Right atrium auricular region (tissue), 2 donors: ENCODE measurements at regions not wholly inside any gene's neighbourhood (a gene's known extent, or its start where the extent isn't known, plus 50 kb on each side); places are given as distances from the start of the nearest gene placed in this dataset.

Experiments
- DNase-seq: peaks from one replicate; pipeline ENCODE4 v3.0.0-alpha.2; 2019; ENCODE audit warnings: low spot score
- H3K27ac ChIP-seq, 2 donors: fragments of 200-600 bp; sonication (generic); 1 replicate in 1 of 2; 2 replicates in 1 of 2; pipeline ENCODE4 v1.5.1; 2016 to 2019
- H3K27me3 ChIP-seq, 2 donors: fragments of 200-600 bp; sonication (generic); one replicate each; pipeline versions ENCODE4 v1.5.1 to v1.6.0; 2017 to 2019
- H3K36me3 ChIP-seq: fragments of 200-600 bp; sonication (generic); one replicate; pipeline ENCODE4 v1.5.1; 2016
- H3K4me1 ChIP-seq, 2 donors: fragments of 200-600 bp; sonication (generic); one replicate each; pipeline versions ENCODE4 v1.5.1 to v1.6.0; 2017 to 2019
- H3K4me3 ChIP-seq, 2 donors: fragments of 200-600 bp; sonication (generic); 1 replicate in 1 of 2; 2 replicates in 1 of 2; pipeline ENCODE4 v1.5.1; 2017 to 2019; ENCODE audit warnings: mild to moderate bottlenecking in 1 of 2, moderate library complexity in 1 of 2
- H3K9me3 ChIP-seq, 2 donors: fragments of 200-600 bp; sonication (generic); one replicate each; pipeline ENCODE4 v1.5.1; 2019
- CTCF ChIP-seq, 2 donors: fragments of 200-600 bp; sonication (generic); IDR thresholded peaks; one replicate each; pipeline ENCODE4 v1.5.1; 2019; ENCODE audit warnings: antibody characterized with exemption in 2 of 2

- no peak overlapping the region for H3K4me3 ChIP-seq
- H3K4me1 ChIP-seq = no peaks in the 10 kb centered on the region
- H3K27me3 ChIP-seq = no peaks in the 10 kb centered on the region
- no peak for TF ChIP-seq CTCF (IDR thresholded peaks at IDR 0.05)
- no peaks in the 10 kb centered on the region for H3K9me3 ChIP-seq
- no peaks in the 10 kb centered on the region for H3K36me3 ChIP-seq
- no peak for DNase-seq
- no peak overlapping the region for H3K27ac ChIP-seq
Measured at GRCh38 chr6:119476554-119476953, 127.0 kb upstream of the MAN1A1 start.

GRCh38 chr6:119476024-119476423, 126.5 kb upstream of the MAN1A1 start:
- DNase-seq = no peak
- H3K36me3 ChIP-seq = no peaks in the 10 kb centered on the region
- no peak overlapping the region for H3K4me3 ChIP-seq
- H3K4me1 ChIP-seq = no peaks in the 10 kb centered on the region
- no peak for TF ChIP-seq CTCF (IDR thresholded peaks at IDR 0.05)
- H3K27me3 ChIP-seq = no peaks in the 10 kb centered on the region
- no peak overlapping the region for H3K27ac ChIP-seq
- H3K9me3 ChIP-seq = no peaks in the 10 kb centered on the region

- Histone ChIP-seq H3K4me1 (no peaks in the 10 kb centered on the region), H3K9me3 (no peaks in the 10 kb centered on the region), H3K36me3 (no peaks in the 10 kb centered on the region), H3K4me3 (no peak overlapping the region), H3K27ac (no peak overlapping the region), H3K27me3 (no peaks in the 10 kb centered on the region)
- DNase-seq = no peak
- TF ChIP-seq CTCF (IDR thresholded peaks at IDR 0.05) = no peak
Measured at GRCh38 chr6:119470893-119471542, 121.5 kb upstream of the MAN1A1 start.

GRCh38 chr6:119467488-119468081, 118.0 kb upstream of the MAN1A1 start:
- Histone ChIP-seq H3K4me3 (no peak overlapping the region), H3K27me3 (no peaks in the 10 kb centered on the region), H3K9me3 (no peaks in the 10 kb centered on the region), H3K4me1 (no peaks in the 10 kb centered on the region), H3K36me3 (no peaks in the 10 kb centered on the region), H3K27ac (no peak overlapping the region)
- no peak for TF ChIP-seq CTCF (IDR thresholded peaks at IDR 0.05)
- DNase-seq = no peak

GRCh38 chr6:119466226-119466625, 116.7 kb upstream of the MAN1A1 start:
- Histone ChIP-seq H3K4me3 (no peak overlapping the region), H3K36me3 (no peaks in the 10 kb centered on the region), H3K27ac (no peak overlapping the region), H3K9me3 (peaks cover 0 to 1% of the 10 kb centered on the region in 2 donors), H3K27me3 (no peaks in the 10 kb centered on the region), H3K4me1 (no peaks in the 10 kb centered on the region)
- DNase-seq = no peak
- no peak for TF ChIP-seq CTCF (IDR thresholded peaks at IDR 0.05)
